ENCODE measurements at regions not wholly inside any gene's neighbourhood (a gene's known extent, or its start where the extent isn't known, plus 50 kb on each side); places are given as distances from the start of the nearest gene placed in this dataset.

- no peaks in the 10 kb centered on the region for H3K9me3 ChIP-seq (ENCODE audit: insufficient read depth, low read length, severe bottlenecking)
- no peak overlapping the region for H3K27ac ChIP-seq (ENCODE audit: low read length)
- H3K36me3 ChIP-seq (ENCODE audit: insufficient read depth, low read length): no peaks in the 10 kb centered on the region
- TF ChIP-seq CTCF (IDR thresholded peaks at IDR 0.05; ENCODE audit: borderline replicate concordance, extremely low read depth, low read length, poor library complexity, severe bottlenecking) (no peak), EZH2 (IDR thresholded peaks at IDR 0.05; ENCODE audit: borderline replicate concordance, low read depth, low read length, severe bottlenecking) (no peak)
- no peak overlapping the region for H3K9ac ChIP-seq (ENCODE audit: low read depth, low read length)
- H3K4me3 ChIP-seq (ENCODE audit: low read depth in 1 of 2, low read length in 2 of 2): no peak overlapping the region
- no peaks in the 10 kb centered on the region for H3K79me2 ChIP-seq (ENCODE audit: insufficient read depth, low read length)
- H3K4me1 ChIP-seq (ENCODE audit: insufficient read depth, low read length): no peaks in the 10 kb centered on the region
- peaks cover 14% of the 10 kb centered on the region for H3K27me3 ChIP-seq (ENCODE audit: insufficient read depth, low read length, poor library complexity)
- H3K4me2 ChIP-seq (ENCODE audit: insufficient read depth, low read length): no peak overlapping the region
- no peaks in the 10 kb centered on the region for H4K20me1 ChIP-seq (ENCODE audit: insufficient read depth, low read length)
- H2AFZ ChIP-seq (ENCODE audit: low read depth, low read length): no peak overlapping the region
- no peak for ATAC-seq (ENCODE audit: insufficient read depth, low read depth)
- DNase-seq: no peak
Measured at GRCh38 chr2:20138696-20139095, 86.2 kb downstream of the SDC1 start.

- Histone ChIP-seq H3K4me1 (ENCODE audit: insufficient read depth, low read length) (no peaks in the 10 kb centered on the region), H3K4me3 (ENCODE audit: low read depth in 1 of 2, low read length in 2 of 2) (no peak overlapping the region), H3K36me3 (ENCODE audit: insufficient read depth, low read length) (no peaks in the 10 kb centered on the region), H3K4me2 (ENCODE audit: insufficient read depth, low read length) (no peak overlapping the region), H2AFZ (ENCODE audit: low read depth, low read length) (no peak overlapping the region), H3K9me3 (ENCODE audit: insufficient read depth, low read length, severe bottlenecking) (no peaks in the 10 kb centered on the region), H3K79me2 (ENCODE audit: insufficient read depth, low read length) (no peaks in the 10 kb centered on the region), H4K20me1 (ENCODE audit: insufficient read depth, low read length) (no peaks in the 10 kb centered on the region), H3K27me3 (ENCODE audit: insufficient read depth, low read length, poor library complexity) (peaks cover 19% of the 10 kb centered on the region), H3K27ac (ENCODE audit: low read length) (no peak overlapping the region), H3K9ac (ENCODE audit: low read depth, low read length) (no peak overlapping the region)
- ATAC-seq (ENCODE audit: insufficient read depth, low read depth): no peak
- no peak for TF ChIP-seq CTCF (IDR thresholded peaks at IDR 0.05; ENCODE audit: borderline replicate concordance, extremely low read depth, low read length, poor library complexity, severe bottlenecking)
- no peak for TF ChIP-seq EZH2 (IDR thresholded peaks at IDR 0.05; ENCODE audit: borderline replicate concordance, low read depth, low read length, severe bottlenecking)
- DNase-seq: no peak
Measured at GRCh38 chr2:20137884-20138283, 86.5 kb upstream of the LAPTM4A start.

GRCh38 chr2:20137131-20137571, 85.7 kb upstream of the LAPTM4A start:
- Histone ChIP-seq H3K79me2 (ENCODE audit: insufficient read depth, low read length) (no peaks in the 10 kb centered on the region), H3K9me3 (ENCODE audit: insufficient read depth, low read length, severe bottlenecking) (no peaks in the 10 kb centered on the region), H3K27me3 (ENCODE audit: insufficient read depth, low read length, poor library complexity) (peaks cover 15% of the 10 kb centered on the region), H3K9ac (ENCODE audit: low read depth, low read length) (no peak overlapping the region), H3K27ac (ENCODE audit: low read length) (no peak overlapping the region), H3K36me3 (ENCODE audit: insufficient read depth, low read length) (no peaks in the 10 kb centered on the region), H3K4me3 (ENCODE audit: low read depth in 1 of 2, low read length in 2 of 2) (no peak overlapping the region), H4K20me1 (ENCODE audit: insufficient read depth, low read length) (no peaks in the 10 kb centered on the region), H3K4me1 (ENCODE audit: insufficient read depth, low read length) (no peaks in the 10 kb centered on the region), H3K4me2 (ENCODE audit: insufficient read depth, low read length) (no peak overlapping the region), H2AFZ (ENCODE audit: low read depth, low read length) (no peak overlapping the region)
- no peak for ATAC-seq (ENCODE audit: insufficient read depth, low read depth)
- no peak for TF ChIP-seq EZH2 (IDR thresholded peaks at IDR 0.05; ENCODE audit: borderline replicate concordance, low read depth, low read length, severe bottlenecking)
- no peak for TF ChIP-seq CTCF (IDR thresholded peaks at IDR 0.05; ENCODE audit: borderline replicate concordance, extremely low read depth, low read length, poor library complexity, severe bottlenecking)
- DNase-seq: no peak

- Histone ChIP-seq H2AFZ (ENCODE audit: low read depth, low read length) (no peak overlapping the region), H3K9ac (ENCODE audit: low read depth, low read length) (no peak overlapping the region), H4K20me1 (ENCODE audit: insufficient read depth, low read length) (no peaks in the 10 kb centered on the region), H3K36me3 (ENCODE audit: insufficient read depth, low read length) (no peaks in the 10 kb centered on the region), H3K27ac (ENCODE audit: low read length) (no peak overlapping the region), H3K4me1 (ENCODE audit: insufficient read depth, low read length) (no peaks in the 10 kb centered on the region), H3K79me2 (ENCODE audit: insufficient read depth, low read length) (no peaks in the 10 kb centered on the region), H3K4me2 (ENCODE audit: insufficient read depth, low read length) (no peak overlapping the region), H3K4me3 (ENCODE audit: low read depth in 1 of 2, low read length in 2 of 2) (no peak overlapping the region), H3K27me3 (ENCODE audit: insufficient read depth, low read length, poor library complexity) (peaks cover 15% of the 10 kb centered on the region), H3K9me3 (ENCODE audit: insufficient read depth, low read length, severe bottlenecking) (no peaks in the 10 kb centered on the region)
- no peak for TF ChIP-seq EZH2 (IDR thresholded peaks at IDR 0.05; ENCODE audit: borderline replicate concordance, low read depth, low read length, severe bottlenecking)
- no peak for TF ChIP-seq CTCF (IDR thresholded peaks at IDR 0.05; ENCODE audit: borderline replicate concordance, extremely low read depth, low read length, poor library complexity, severe bottlenecking)
- ATAC-seq (ENCODE audit: insufficient read depth, low read depth) (no peak), DNase-seq (no peak)
Measured at GRCh38 chr2:20136149-20136548, 84.7 kb upstream of the LAPTM4A start.
